Suprapubic skin (tissue), 3 donors: ENCODE measurements at regions not wholly inside any gene's neighbourhood (a gene's known extent, or its start where the extent isn't known, plus 50 kb on each side); places are given as distances from the start of the nearest gene placed in this dataset.

Experiments
- CTCF ChIP-seq, 2 donors: fragments of 200-600 bp in 1 of 2; fragments of 450-650 bp in 1 of 2; sonication (generic) in 1 of 2; IDR thresholded peaks; one replicate each; pipeline ENCODE4 v1.5.1; 2016 to 2019; ENCODE audit warnings: antibody characterized with exemption in 2 of 2, mild to moderate bottlenecking in 1 of 2, moderate library complexity in 1 of 2
- EP300 ChIP-seq: sonication (generic); formaldehyde crosslinking; IDR thresholded peaks from one replicate; pipeline ENCODE4 v1.6.1; 2017; ENCODE audit warnings: antibody characterized with exemption
- POLR2A ChIP-seq, 2 donors: fragments of 450-650 bp; IDR thresholded peaks; one replicate each; pipeline ENCODE4 v1.6.1; 2017; ENCODE audit warnings: antibody characterized with exemption in 2 of 2, mild to moderate bottlenecking in 2 of 2, moderate library complexity in 2 of 2

GRCh38 chr4:161183729-161184128 lies 980.1 kb downstream of the FSTL5 start:
- TF ChIP-seq EP300, result no peak
- no peak for TF ChIP-seq CTCF (IDR thresholded peaks at IDR 0.05)
- TF ChIP-seq POLR2A (IDR thresholded peaks at IDR 0.05), result no peak
